H1 (cell line): ENCODE measurements at regions not wholly inside any gene's neighbourhood (a gene's known extent, or its start where the extent isn't known, plus 50 kb on each side); places are given as distances from the start of the nearest gene placed in this dataset.

ENCODE experiments used
- GTF2F1 ChIP-seq: IDR thresholded peaks from 2 replicates; pipeline ENCODE4 v1.6.1; 2012; ENCODE audit warnings: low read depth, low read length, improper control_type of control experiment, borderline replicate concordance
- TF ChIP-seq, protein P1 (sequence below): IDR thresholded peaks from 2 replicates; pipeline ENCODE4 v1.6.1; 2011; ENCODE audit warnings: low read length, improper control_type of control experiment

DNA sequence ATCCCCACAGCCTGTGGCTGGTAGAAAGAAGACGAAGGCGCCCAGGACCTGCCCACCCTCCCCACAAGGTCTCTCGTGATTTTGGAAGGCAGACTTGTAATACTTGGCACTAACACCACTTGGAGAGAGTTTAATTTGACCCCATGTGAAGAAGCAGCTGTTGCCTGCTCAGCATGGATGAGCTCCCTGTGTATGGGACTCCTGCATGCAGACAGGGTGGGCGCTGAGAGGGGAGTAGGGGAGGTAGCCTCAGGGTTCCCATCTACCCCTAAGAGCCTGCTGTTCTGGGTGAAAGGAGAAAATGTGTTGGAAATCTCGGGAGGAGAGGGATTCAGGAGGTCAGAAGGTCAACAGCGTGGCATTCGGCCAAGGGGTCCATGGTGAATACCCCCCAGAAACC, 625.9 kb downstream of the TBC1D22A start (continued):
- no peak for TF ChIP-seq GTF2F1
- TF ChIP-seq, protein P1, sequence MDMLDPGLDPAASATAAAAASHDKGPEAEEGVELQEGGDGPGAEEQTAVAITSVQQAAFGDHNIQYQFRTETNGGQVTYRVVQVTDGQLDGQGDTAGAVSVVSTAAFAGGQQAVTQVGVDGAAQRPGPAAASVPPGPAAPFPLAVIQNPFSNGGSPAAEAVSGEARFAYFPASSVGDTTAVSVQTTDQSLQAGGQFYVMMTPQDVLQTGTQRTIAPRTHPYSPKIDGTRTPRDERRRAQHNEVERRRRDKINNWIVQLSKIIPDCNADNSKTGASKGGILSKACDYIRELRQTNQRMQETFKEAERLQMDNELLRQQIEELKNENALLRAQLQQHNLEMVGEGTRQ = no peak
